ENCODE measurements at regions not wholly inside any gene's neighbourhood (a gene's known extent, or its start where the extent isn't known, plus 50 kb on each side); places are given as distances from the start of the nearest gene placed in this dataset.

DNA sequence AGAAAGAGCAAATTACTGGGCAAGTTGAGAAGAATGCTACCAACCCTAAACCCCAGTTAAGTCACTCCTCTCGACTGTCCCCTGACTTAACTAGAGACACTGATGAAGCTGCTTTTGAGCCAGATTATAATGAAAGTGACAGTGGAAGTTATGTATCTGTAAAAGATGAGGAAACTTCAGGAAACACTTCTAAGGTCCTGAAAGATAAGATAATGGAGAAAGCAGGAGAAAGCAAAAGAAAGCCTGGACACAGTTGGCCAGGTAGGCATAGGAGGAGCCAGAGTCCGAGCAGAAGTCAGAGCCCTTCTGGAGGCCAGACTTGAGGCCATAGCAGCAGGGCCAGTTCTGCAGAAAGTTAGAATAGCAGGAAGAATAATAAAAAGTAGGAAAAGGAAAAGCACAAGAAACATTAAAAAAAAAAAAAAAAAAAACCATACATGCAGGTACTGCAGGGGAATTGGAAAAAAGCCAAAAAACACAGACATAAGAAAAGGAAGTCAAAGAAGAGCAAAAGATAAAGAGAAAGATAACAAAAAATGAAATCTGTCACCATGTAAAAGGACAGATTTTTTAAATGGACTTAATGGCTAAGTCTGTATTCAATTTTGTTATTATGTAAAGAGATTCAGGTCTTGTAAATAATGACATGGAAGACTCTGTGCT lies 101.0 kb upstream of the KCNMA1 start:
- TF ChIP-seq, protein P1, sequence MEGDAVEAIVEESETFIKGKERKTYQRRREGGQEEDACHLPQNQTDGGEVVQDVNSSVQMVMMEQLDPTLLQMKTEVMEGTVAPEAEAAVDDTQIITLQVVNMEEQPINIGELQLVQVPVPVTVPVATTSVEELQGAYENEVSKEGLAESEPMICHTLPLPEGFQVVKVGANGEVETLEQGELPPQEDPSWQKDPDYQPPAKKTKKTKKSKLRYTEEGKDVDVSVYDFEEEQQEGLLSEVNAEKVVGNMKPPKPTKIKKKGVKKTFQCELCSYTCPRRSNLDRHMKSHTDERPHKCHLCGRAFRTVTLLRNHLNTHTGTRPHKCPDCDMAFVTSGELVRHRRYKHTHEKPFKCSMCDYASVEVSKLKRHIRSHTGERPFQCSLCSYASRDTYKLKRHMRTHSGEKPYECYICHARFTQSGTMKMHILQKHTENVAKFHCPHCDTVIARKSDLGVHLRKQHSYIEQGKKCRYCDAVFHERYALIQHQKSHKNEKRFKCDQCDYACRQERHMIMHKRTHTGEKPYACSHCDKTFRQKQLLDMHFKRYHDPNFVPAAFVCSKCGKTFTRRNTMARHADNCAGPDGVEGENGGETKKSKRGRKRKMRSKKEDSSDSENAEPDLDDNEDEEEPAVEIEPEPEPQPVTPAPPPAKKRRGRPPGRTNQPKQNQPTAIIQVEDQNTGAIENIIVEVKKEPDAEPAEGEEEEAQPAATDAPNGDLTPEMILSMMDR (IDR thresholded peaks at IDR 0.05), result no peak

DNA sequence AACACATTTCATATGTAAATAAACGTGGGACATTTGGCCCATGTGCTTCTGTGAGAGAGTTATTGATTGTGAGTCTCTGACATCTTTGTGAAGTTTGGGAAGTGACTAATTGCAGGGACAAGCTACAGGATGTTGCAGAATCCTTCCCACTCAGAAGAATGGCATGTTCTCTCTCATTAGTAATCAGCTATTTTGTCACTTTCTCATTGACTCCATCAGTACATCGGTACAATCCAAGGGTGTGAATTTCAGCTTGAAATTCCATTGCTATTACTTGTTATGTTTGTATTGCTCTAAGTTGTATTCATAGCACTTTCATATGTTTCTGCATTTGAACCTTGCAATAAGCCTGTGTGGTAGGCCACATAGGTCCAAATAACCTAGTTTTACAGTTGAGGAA lies 100.0 kb upstream of the KCNMA1 start:
- TF ChIP-seq, protein P1 (IDR thresholded peaks at IDR 0.05), result no peak

DNA sequence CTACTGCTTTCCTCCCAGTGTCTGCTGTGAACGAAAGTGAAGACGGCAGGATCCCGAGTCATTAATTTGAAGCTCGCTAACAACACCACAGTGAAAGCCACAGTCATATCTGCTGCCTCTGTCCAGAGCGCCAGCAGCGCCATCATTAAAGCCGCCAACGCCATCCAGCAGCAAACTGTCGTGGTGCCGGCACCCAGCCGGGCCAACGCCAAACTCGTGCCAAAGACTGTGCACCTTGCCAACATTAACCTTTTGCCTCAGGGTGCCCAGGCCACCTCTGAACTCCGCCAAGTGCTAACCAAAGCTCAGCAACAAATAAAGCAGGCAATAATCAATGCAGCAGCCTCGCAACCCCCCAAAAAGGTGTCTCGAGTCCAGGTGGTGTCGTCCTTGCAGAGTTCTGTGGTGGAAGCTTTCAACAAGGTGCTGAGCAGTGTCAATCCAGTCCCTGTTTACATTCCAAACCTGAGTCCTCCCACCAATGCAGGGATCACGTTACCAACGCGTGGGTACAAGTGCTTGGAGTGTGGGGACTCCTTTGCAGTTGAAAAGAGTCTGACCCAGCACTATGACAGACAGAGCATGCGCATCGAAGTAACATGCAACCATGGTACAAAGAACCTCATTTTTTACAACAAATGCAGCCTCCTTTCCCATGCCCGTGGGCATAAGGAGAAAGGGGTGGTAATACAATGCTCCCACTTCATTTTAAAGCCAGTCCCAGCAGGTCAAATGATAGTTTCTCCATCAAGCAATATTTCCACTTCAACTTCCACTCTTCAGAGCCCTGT lies 94.8 kb upstream of the KCNMA1 start:
- TF ChIP-seq, protein P1 (IDR thresholded peaks at IDR 0.05), result no peak

DNA sequence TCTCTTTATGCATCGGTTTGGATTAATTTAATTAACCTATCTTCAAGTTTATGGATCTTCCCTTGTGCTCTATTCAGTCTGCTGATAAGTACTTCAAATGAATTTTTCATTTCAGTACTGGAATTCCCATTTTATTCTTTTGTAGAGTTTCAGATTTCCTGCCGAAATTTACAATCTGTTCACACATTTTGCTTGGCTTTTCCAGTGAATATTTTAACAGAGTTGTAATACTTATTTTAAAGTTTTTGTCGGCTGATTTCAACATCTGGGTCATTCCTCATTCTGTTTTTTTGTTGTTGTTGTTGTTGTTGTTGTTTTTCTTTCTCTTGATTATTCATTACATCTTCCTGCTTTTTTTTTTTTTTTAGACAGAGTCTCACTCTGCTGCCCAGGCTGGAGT lies 89.9 kb upstream of the KCNMA1 start:
- TF ChIP-seq, protein P1 (IDR thresholded peaks at IDR 0.05), result no peak

DNA sequence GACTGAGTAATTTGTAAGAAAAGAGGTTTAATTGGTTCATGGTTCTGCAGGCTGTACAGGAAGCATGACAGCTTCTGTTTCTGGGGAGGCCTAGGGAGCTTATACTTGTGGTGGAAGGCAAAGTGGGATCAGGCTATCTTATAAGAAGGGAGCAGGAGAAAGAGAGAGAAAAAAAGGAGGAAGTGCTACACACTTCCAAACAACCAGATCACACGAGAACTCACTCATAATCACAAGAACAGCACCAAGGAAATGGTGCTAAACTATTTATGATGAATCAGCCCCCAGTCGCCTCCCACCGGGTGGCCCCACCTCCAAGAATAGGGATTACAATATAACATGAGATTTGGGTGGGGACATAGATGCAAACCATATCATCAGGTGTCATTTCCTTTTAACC lies 89.1 kb upstream of the KCNMA1 start:
- TF ChIP-seq, protein P1 (IDR thresholded peaks at IDR 0.05), result no peak

DNA sequence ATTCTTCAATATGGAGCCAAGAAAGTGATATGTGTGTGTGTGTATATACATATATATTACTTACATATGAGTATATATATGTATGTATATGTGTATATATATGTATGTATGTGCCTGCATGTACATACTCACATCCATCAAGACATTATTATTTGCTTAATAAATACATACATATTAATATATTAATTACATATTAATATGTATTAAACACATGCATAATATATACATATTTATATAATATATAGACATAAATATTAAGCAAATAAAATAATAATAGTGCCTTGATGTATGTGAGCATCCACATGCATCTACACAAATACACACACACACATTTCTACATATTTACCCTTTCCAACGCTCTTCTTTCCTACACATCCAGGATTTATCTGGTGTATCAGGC lies 88.7 kb upstream of the KCNMA1 start:
- TF ChIP-seq, protein P1 (IDR thresholded peaks at IDR 0.05), result no peak

DNA sequence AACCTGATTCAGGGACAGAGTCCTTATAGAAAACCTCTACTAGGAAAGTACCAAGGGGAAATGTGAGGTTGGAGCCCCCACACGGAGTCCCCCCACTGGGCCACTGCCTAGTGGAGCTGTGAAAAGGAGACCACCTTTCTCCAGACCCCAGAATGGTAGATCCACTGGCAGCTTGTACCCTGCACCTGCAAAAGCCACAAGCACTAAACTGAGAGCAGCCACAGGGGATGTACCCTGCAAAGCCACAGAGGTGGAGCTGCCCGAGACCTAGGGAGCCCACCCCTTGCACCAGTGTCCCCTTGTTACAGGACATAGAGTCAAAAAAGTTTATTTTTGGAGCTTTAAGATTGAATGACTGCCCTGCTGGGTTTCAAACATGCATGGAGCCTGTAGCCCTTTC lies 87.2 kb upstream of the KCNMA1 start:
- TF ChIP-seq, protein P1 (IDR thresholded peaks at IDR 0.05), result no peak
